Panc1 (cell line): ENCODE measurements at regions not wholly inside any gene's neighbourhood (a gene's known extent, or its start where the extent isn't known, plus 50 kb on each side); places are given as distances from the start of the nearest gene placed in this dataset.

ENCODE experiments used
- ATAC-seq: fragments of 200-7000 bp; cut with Tn5 transposase; 2 replicates; pipeline ENCODE4 v1.9.1; 2020; ENCODE audit warnings: mild to moderate bottlenecking, moderate library complexity
- BruUV-seq: library from RNA; stranded (reverse); fragments of 400-500 nt; replicated peaks from 2 replicates; lab custom pipeline; 2021; lab: Mats Ljungman, UMichigan
- CTCF ChIA-PET: fragments of 300-600 bp; sonication (Branson Sonifier 250); formaldehyde crosslinking; loops from one replicate; lab custom pipeline; 2022; ENCODE audit warnings: antibody characterized with exemption; lab: Charles Lee
- POLR2A ChIA-PET: fragments of 300-600 bp; sonication (Branson Sonifier 250); formaldehyde crosslinking; loops from one replicate; lab custom pipeline; 2022; ENCODE audit warnings: antibody characterized with exemption; lab: Charles Lee
- DNase-seq: peaks from one replicate; pipeline ENCODE4 v3.0.0-alpha.2; 2010; ENCODE audit warnings: low read depth, low spot score
- H3K27ac ChIP-seq: 2 replicates; pipeline ENCODE4 v1.5.1; 2011; ENCODE audit warnings: mild to moderate bottlenecking, low read length, inconsistent platforms
- H3K27me3 ChIP-seq: fragments of 200-500 bp; sonication (Bioruptor generic); 2 replicates; pipeline ENCODE4 v1.6.0; 2014; ENCODE audit warnings: low read length, inconsistent platforms; ENCODE audit not compliant: control insufficient read depth, insufficient read depth
- H3K36me3 ChIP-seq: fragments of 200-500 bp; sonication (Bioruptor generic); 2 replicates; pipeline ENCODE4 v1.5.1; 2014; ENCODE audit warnings: inconsistent platforms, mild to moderate bottlenecking, low read length, moderate library complexity; ENCODE audit not compliant: control insufficient read depth, insufficient read depth
- H3K4me1 ChIP-seq: 2 replicates; pipeline ENCODE4 v1.5.1; 2011; ENCODE audit warnings: inconsistent platforms, mild to moderate bottlenecking, low read length, moderate library complexity; ENCODE audit not compliant: control insufficient read depth, insufficient read depth
- H3K4me3 ChIP-seq, 2 experiments: 2 replicates each; pipeline ENCODE4 v1.5.1; 2011 to 2012; ENCODE audit warnings: low read depth in 2 of 2, low read length in 2 of 2, mild to moderate bottlenecking in 2 of 2, inconsistent platforms in 1 of 2, moderate library complexity in 1 of 2
- H3K9me3 ChIP-seq: fragments of 200-500 bp; sonication (Bioruptor generic); 2 replicates; pipeline ENCODE4 v1.5.1; 2014; ENCODE audit warnings: low read depth, mild to moderate bottlenecking, inconsistent platforms, low read length, moderate library complexity; ENCODE audit not compliant: control insufficient read depth, insufficient read depth
- CTCF ChIP-seq: fragments of 450-650 bp; IDR thresholded peaks from 2 replicates; pipeline ENCODE4 v1.5.1; 2017; ENCODE audit warnings: mild to moderate bottlenecking
- POLR2AphosphoS5 ChIP-seq: IDR thresholded peaks from 2 replicates; pipeline ENCODE4 v1.6.1; 2012; ENCODE audit warnings: mild to moderate bottlenecking, low read depth, low read length, moderate library complexity
- REST ChIP-seq, 2 experiments: IDR thresholded peaks; 2 replicates each; pipeline ENCODE4 v1.6.1; 2011 to 2012; ENCODE audit warnings: low read depth in 2 of 2, control low read depth in 1 of 2, low read length in 1 of 2, mild to moderate bottlenecking in 1 of 2, moderate library complexity in 1 of 2; ENCODE audit not compliant: insufficient read depth in 1 of 2
- SIN3A ChIP-seq: IDR thresholded peaks from 2 replicates; pipeline ENCODE4 v1.6.1; 2012; ENCODE audit warnings: low read depth, mild to moderate bottlenecking, low read length, moderate library complexity, borderline replicate concordance; ENCODE audit not compliant: insufficient read depth
- TCF7L2 ChIP-seq: IDR thresholded peaks from 2 replicates; pipeline ENCODE4 v1.6.1; 2011; ENCODE audit warnings: mild to moderate bottlenecking, low read depth, low read length, inconsistent platforms
- in situ Hi-C: cut with HindIII; loops from 2 replicates; pipeline ENCODE4 v1.10.0; 2016; ENCODE audit warnings: low sequenced_read_pairs, low pct_unique_long_range_greater_than_20kb
- intact Hi-C: fragments of 100-400 bp; cut with micrococcal nuclease; formaldehyde crosslinking; loops from one replicate; pipeline ENCODE4 v1.10.0; 2022; ENCODE audit not compliant: unreplicated experiment

- no peak overlapping the region for H3K27ac ChIP-seq
- in situ Hi-C loops = no loop called here
- no peak for DNase-seq
- intact Hi-C loops = no loop called here
- H3K36me3 ChIP-seq = no peaks in the 10 kb centered on the region
- no peaks in the 10 kb centered on the region for H3K4me1 ChIP-seq
- H3K4me3 ChIP-seq = no peak overlapping the region
- H3K27me3 ChIP-seq = no peaks in the 10 kb centered on the region
- no peak for ATAC-seq
- ChIA-PET POLR2A (no interaction called here), CTCF (no interaction called here)
- TF ChIP-seq CTCF = no peak
- TF ChIP-seq TCF7L2 = no peak
- no peak for TF ChIP-seq REST (IDR thresholded peaks at IDR 0.05; ENCODE audit: insufficient read depth in 1 of 2, low read depth in 2 of 2, low read length in 1 of 2)
- no peak for TF ChIP-seq POLR2AphosphoS5
- TF ChIP-seq SIN3A = no peak
- no peaks in the 10 kb centered on the region; the same call in 1 of the 2 replicates for H3K9me3 ChIP-seq
- BruUV-seq = no TSS peak
Observed at GRCh38 chr1:221109930-221110329, 230.7 kb downstream of the HLX start.

GRCh38 chr1:221117133-221117532 lies 237.9 kb downstream of the HLX start:
- no peaks in the 10 kb centered on the region for H3K36me3 ChIP-seq
- no peak overlapping the region for H3K27ac ChIP-seq
- in situ Hi-C loops = no loop called here
- TF ChIP-seq CTCF = no peak
- ChIA-PET CTCF (no interaction called here), POLR2A (no interaction called here)
- ATAC-seq (no peak), DNase-seq (no peak)
- no TSS peak for BruUV-seq
- no peaks in the 10 kb centered on the region; the same call in 1 of the 2 replicates for H3K9me3 ChIP-seq
- no peaks in the 10 kb centered on the region for H3K4me1 ChIP-seq
- H3K27me3 ChIP-seq = no peaks in the 10 kb centered on the region
- intact Hi-C loops = no loop called here
- no peak overlapping the region for H3K4me3 ChIP-seq

- TF ChIP-seq POLR2AphosphoS5 (no peak), REST (IDR thresholded peaks at IDR 0.05; ENCODE audit: insufficient read depth in 1 of 2, low read depth in 2 of 2, low read length in 1 of 2) (no peak), SIN3A (no peak), TCF7L2 (no peak)
- intact Hi-C loops = no loop called here
- Histone ChIP-seq H3K4me3 (no peak overlapping the region), H3K27ac (no peak overlapping the region), H3K9me3 (no peaks in the 10 kb centered on the region; the same call in 1 of the 2 replicates), H3K36me3 (no peaks in the 10 kb centered on the region), H3K27me3 (no peaks in the 10 kb centered on the region), H3K4me1 (no peaks in the 10 kb centered on the region)
- ChIA-PET CTCF (no interaction called here), POLR2A (no interaction called here)
- DNase-seq (no peak), ATAC-seq (no peak)
- in situ Hi-C loops = no loop called here
- BruUV-seq = no TSS peak
Observed at GRCh38 chr1:221117548-221117951, 238.3 kb downstream of the HLX start.
